ENCODE measurements at regions not wholly inside any gene's neighbourhood (a gene's known extent, or its start where the extent isn't known, plus 50 kb on each side); places are given as distances from the start of the nearest gene placed in this dataset.

DNA sequence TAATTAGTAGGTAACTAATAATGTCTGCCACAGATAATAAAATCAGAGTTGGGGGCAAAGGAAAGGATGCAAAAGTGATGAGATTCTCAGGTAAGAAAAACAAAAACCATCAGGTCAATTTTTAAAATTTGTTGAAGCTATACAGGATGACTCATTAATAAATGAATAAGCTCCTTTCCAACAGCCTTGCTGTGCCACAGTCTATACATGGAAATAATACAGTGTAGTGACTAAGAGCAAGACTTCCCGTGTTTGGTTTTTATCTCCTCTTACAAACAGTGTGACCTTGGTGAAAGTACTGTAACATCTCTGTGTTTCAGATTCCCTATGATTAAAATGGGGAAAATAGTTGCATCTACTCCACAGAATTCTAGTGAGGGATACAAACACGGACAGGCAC lies 331.6 kb downstream of the PYDC2 start:
- TF ChIP-seq EP300 (IDR thresholded peaks at IDR 0.05) (no peak), POLR2A (IDR thresholded peaks at IDR 0.05) (no peak)
- TF ChIP-seq, protein P1, sequence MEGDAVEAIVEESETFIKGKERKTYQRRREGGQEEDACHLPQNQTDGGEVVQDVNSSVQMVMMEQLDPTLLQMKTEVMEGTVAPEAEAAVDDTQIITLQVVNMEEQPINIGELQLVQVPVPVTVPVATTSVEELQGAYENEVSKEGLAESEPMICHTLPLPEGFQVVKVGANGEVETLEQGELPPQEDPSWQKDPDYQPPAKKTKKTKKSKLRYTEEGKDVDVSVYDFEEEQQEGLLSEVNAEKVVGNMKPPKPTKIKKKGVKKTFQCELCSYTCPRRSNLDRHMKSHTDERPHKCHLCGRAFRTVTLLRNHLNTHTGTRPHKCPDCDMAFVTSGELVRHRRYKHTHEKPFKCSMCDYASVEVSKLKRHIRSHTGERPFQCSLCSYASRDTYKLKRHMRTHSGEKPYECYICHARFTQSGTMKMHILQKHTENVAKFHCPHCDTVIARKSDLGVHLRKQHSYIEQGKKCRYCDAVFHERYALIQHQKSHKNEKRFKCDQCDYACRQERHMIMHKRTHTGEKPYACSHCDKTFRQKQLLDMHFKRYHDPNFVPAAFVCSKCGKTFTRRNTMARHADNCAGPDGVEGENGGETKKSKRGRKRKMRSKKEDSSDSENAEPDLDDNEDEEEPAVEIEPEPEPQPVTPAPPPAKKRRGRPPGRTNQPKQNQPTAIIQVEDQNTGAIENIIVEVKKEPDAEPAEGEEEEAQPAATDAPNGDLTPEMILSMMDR (IDR thresholded peaks at IDR 0.05): no peak

All from stomach (tissue), 4 donors.